K562 (cell line): ENCODE measurements at regions not wholly inside any gene's neighbourhood (a gene's known extent, or its start where the extent isn't known, plus 50 kb on each side); places are given as distances from the start of the nearest gene placed in this dataset.

Source experiments
- ATAC-seq: fragments of 200-7000 bp; cut with Tn5 transposase; 3 replicates; pipeline ENCODE4 v1.9.1; 2020; ENCODE audit warnings: moderate library complexity
- BruUV-seq: library from RNA; stranded (reverse); fragments of 400-500 nt; replicated peaks from 2 replicates; lab custom pipeline; 2021; lab: Mats Ljungman, UMichigan
- CTCF ChIA-PET: fragments of 300-600 bp; formaldehyde crosslinking; extraction: SDS; loops from one replicate; lab custom pipeline; 2021; ENCODE audit warnings: low intra/inter-chr PET ratio; lab: Yijun Ruan, JAX
- POLR2A ChIA-PET: fragments of 300-600, 350-650 bp; sonication (Branson Sonifier 250); formaldehyde crosslinking; extraction: SDS; loops from one replicate; lab custom pipeline; 2021; ENCODE audit warnings: antibody characterized with exemption, inconsistent platforms; lab: Yijun Ruan, JAX
- DNase-seq, 4 experiments: peaks; one replicate each; pipeline versions ENCODE4 v3.0.0 to v3.0.0-alpha.2; 2011 to 2018; ENCODE audit warnings: low spot score in 3 of 4, mixed read lengths in 3 of 4; ENCODE audit errors: extremely low read depth in 1 of 4
- FAIRE-seq: peaks from 2 replicates; lab custom pipeline; 2011; peaks lifted over from hg19 to GRCh38; lab: Jason Lieb, UNC
- H2AFZ ChIP-seq: 2 replicates; pipeline ENCODE4 v1.6.0; 2011; ENCODE audit warnings: low read depth, low read length, control low read depth, inconsistent platforms
- H3K27ac ChIP-seq: fragments of 200-600 bp; 3 replicates; pipeline ENCODE4 v1.8.0; 2011; ENCODE audit warnings: low read depth, mild to moderate bottlenecking, control low read depth, inconsistent platforms, low read length, moderate library complexity, mixed read lengths; ENCODE audit errors: extremely low read depth
- H3K27me3 ChIP-seq, 2 experiments: fragments of 300-600 bp in 1 of 2; 2 replicates in 1 of 2; 3 replicates in 1 of 2; pipeline versions ENCODE4 v1.6.0 to v1.8.0; 2011; ENCODE audit warnings: inconsistent platforms in 2 of 2, low read length in 2 of 2, mild to moderate bottlenecking in 1 of 2, mixed read lengths in 1 of 2, moderate library complexity in 1 of 2; ENCODE audit not compliant: control insufficient read depth in 2 of 2, insufficient read depth in 2 of 2
- H3K36me3 ChIP-seq: fragments of 300-600 bp; 3 replicates; pipeline ENCODE4 v1.8.0; 2011; ENCODE audit warnings: mild to moderate bottlenecking, low read length, inconsistent platforms; ENCODE audit not compliant: control insufficient read depth, insufficient read depth
- H3K4me1 ChIP-seq, 2 experiments: fragments of 200-600 bp in 1 of 2; replicated peaks in 1 of 2; 2 replicates in 1 of 2; 3 replicates in 1 of 2; pipeline versions ENCODE4 v1.5.1 to v1.8.0; 2011; ENCODE audit warnings: inconsistent platforms in 2 of 2, low read length in 2 of 2, mild to moderate bottlenecking in 1 of 2, mixed read lengths in 1 of 2, moderate library complexity in 1 of 2; ENCODE audit not compliant: control insufficient read depth in 2 of 2, insufficient read depth in 2 of 2
- H3K4me2 ChIP-seq: 2 replicates; pipeline ENCODE4 v1.6.1; 2011; ENCODE audit warnings: low read length, control low read depth, inconsistent platforms, mixed read lengths; ENCODE audit not compliant: insufficient read depth
- H3K4me3 ChIP-seq: fragments of 200-600 bp; sonication (generic), shearing (Covaris generic); 2 replicates; pipeline ENCODE4 v1.5.1; 2016; ENCODE audit warnings: control low read depth, inconsistent platforms
- H3K79me2 ChIP-seq: fragments of 200-600 bp; 3 replicates; pipeline ENCODE4 v1.8.0; 2011; ENCODE audit warnings: low read length, inconsistent platforms; ENCODE audit not compliant: control insufficient read depth, insufficient read depth
- H3K9ac ChIP-seq, 2 experiments: 2 replicates each; pipeline versions ENCODE4 v1.6.0 to v1.6.1; 2011; ENCODE audit warnings: low read depth in 2 of 2, low read length in 2 of 2, control low read depth in 1 of 2, inconsistent platforms in 1 of 2, mild to moderate bottlenecking in 1 of 2, mixed read lengths in 1 of 2; ENCODE audit not compliant: insufficient read depth in 1 of 2
- H3K9me1 ChIP-seq: one replicate; pipeline ENCODE4 v1.6.0; 2011; ENCODE audit warnings: inconsistent platforms, mild to moderate bottlenecking, low read length, moderate library complexity; ENCODE audit not compliant: control insufficient read depth, insufficient read depth
- H3K9me3 ChIP-seq: replicated peaks from 2 replicates; pipeline ENCODE4 v1.5.1; 2011; ENCODE audit warnings: low read depth, low read length, inconsistent platforms; ENCODE audit not compliant: control insufficient read depth, insufficient read depth
- H4K20me1 ChIP-seq: replicated peaks from 2 replicates; pipeline ENCODE4 v1.6.1; 2011; ENCODE audit warnings: low read length, inconsistent platforms, mixed read lengths; ENCODE audit not compliant: control insufficient read depth, insufficient read depth
- CBX5 ChIP-seq: IDR thresholded peaks from 2 replicates; pipeline ENCODE4 v1.6.1; 2014; ENCODE audit warnings: low read depth, borderline replicate concordance
- CXXC5 ChIP-seq: fragments of 250-450 bp; sonication (Bioruptor Pico); IDR thresholded peaks from 2 replicates; pipeline ENCODE4 v1.8.0; 2022; ENCODE audit warnings: inconsistent platforms, mild to moderate bottlenecking, moderate library complexity
- HOXB6 ChIP-seq: fragments of 250-450 bp; sonication (Bioruptor Pico); IDR thresholded peaks from 2 replicates; pipeline ENCODE4 v1.5.1; 2022; ENCODE audit warnings: mild to moderate bottlenecking, borderline replicate concordance
- JUNB ChIP-seq: fragments of 450-650 bp; formaldehyde crosslinking; conservative IDR thresholded peaks from 2 replicates; pipeline ENCODE4 v1.4.0; 2020; ENCODE audit warnings: mild to moderate bottlenecking
- SMARCA5 ChIP-seq: fragments of 450-650 bp; IDR thresholded peaks from 2 replicates; pipeline ENCODE4 v1.6.1; 2016
- SMARCC2 ChIP-seq: fragments of 450-650 bp; IDR thresholded peaks from 2 replicates; pipeline ENCODE4 v1.6.1; 2017; ENCODE audit warnings: antibody characterized with exemption, moderate library complexity, mild to moderate bottlenecking, low read depth
- TCF7L2 ChIP-seq: fragments of 150-350 bp; IDR thresholded peaks from 2 replicates; pipeline ENCODE4 v1.6.1; 2016; ENCODE audit warnings: low read depth, mild to moderate bottlenecking, low read length, moderate library complexity
- TEAD2 ChIP-seq: fragments of 450-650 bp; IDR thresholded peaks from 2 replicates; pipeline ENCODE4 v1.6.1; 2016; ENCODE audit warnings: missing genetic modification characterization, control low read depth, missing compliant biosample characterization
- U2AF2 ChIP-seq: fragments of 200-400 bp; formaldehyde crosslinking; optimal IDR thresholded peaks from 2 replicates; pipeline ENCODE3; 2017; ENCODE audit warnings: low read depth, mild to moderate bottlenecking, low read length
- YBX1 ChIP-seq: fragments of 450-650 bp; IDR thresholded peaks from 2 replicates; pipeline ENCODE4 v1.7.1; 2016; ENCODE audit warnings: mild to moderate bottlenecking
- ZNF121 ChIP-seq: sonication (generic); formaldehyde crosslinking; conservative IDR thresholded peaks from 2 replicates; pipeline ENCODE4 v1.8.0; 2022; ENCODE audit warnings: missing genetic modification reagents
- in situ Hi-C: fragments of 300-500 bp; cut with MboI; formaldehyde crosslinking; loops from 4 replicates; pipeline ENCODE4 v1.15.0; 2018; ENCODE audit warnings: inconsistent platforms, mixed read lengths
- intact Hi-C: fragments of 100-400 bp; cut with micrococcal nuclease; formaldehyde crosslinking; loops from 2 replicates; pipeline ENCODE4 v1.14.2; 2022
- TF ChIP-seq, protein P1 (sequence below): sonication (generic); formaldehyde crosslinking; IDR thresholded peaks from 2 replicates; pipeline ENCODE4 v1.9.0; 2022; ENCODE audit warnings: mild to moderate bottlenecking, missing genetic modification reagents

DNA sequence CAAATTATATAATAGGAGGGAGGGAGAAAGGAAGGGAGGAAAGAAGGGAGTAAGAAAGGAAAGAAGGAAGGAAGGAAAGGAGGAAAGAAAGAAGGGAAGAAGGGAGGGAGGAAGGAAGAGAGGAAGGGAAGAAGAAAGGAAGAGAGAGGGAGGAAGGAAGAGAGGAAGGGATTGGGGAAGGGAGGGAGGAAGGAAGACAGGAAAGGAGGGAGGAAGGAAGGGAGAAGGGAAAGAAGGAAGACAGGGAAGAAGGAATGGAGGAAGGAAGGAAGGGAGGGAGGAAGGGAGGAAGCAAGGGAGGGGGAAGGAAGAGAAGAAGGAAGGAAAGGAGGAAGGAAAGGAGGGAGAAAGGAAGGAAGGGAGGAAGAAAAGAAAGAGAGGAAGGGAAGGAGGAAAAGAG, 660.5 kb downstream of the EPM2A start:
- Histone ChIP-seq H3K4me3 (no peak overlapping the region), H3K4me2 (no peak overlapping the region), H3K79me2 (no peaks in the 10 kb centered on the region), H3K27ac (no peak overlapping the region), H2AFZ (no peak overlapping the region), H3K9ac (no peak overlapping the region), H3K9me3 (no peaks in the 10 kb centered on the region), H3K9me1 (no peaks in the 10 kb centered on the region), H3K27me3 (no peaks in the 10 kb centered on the region), H3K4me1 (no peaks in the 10 kb centered on the region), H3K36me3 (no peaks in the 10 kb centered on the region), H4K20me1 (no peaks in the 10 kb centered on the region)
- FAIRE-seq (no peak), ATAC-seq (no peak), DNase-seq (no peak)
- CTCF ChIA-PET, result no interaction called here
- intact Hi-C loops (no loop called here), in situ Hi-C loops (no loop called here)
- no TSS peak for BruUV-seq
- no peak for TF ChIP-seq CBX5
- TF ChIP-seq SMARCC2, result no peak
- no peak for TF ChIP-seq CXXC5 (CRISPR knock-in tag)
- TF ChIP-seq ZNF121 (CRISPR knock-in tag), result no peak
- no peak for TF ChIP-seq JUNB (CRISPR knock-in tag)
- no peak for TF ChIP-seq YBX1
- TF ChIP-seq SMARCA5, result no peak
- no peak for TF ChIP-seq HOXB6
- TF ChIP-seq TCF7L2, result no peak
- no peak for TF ChIP-seq U2AF2
- no peak for TF ChIP-seq TEAD2 (tag)
- TF ChIP-seq, protein P1, sequence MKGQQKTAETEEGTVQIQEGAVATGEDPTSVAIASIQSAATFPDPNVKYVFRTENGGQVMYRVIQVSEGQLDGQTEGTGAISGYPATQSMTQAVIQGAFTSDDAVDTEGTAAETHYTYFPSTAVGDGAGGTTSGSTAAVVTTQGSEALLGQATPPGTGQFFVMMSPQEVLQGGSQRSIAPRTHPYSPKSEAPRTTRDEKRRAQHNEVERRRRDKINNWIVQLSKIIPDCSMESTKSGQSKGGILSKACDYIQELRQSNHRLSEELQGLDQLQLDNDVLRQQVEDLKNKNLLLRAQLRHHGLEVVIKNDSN (CRISPR knock-in tag), result no peak
- POLR2A ChIA-PET, result no interaction called here
